Endodermal cell (in vitro differentiated cells): ENCODE measurements at regions not wholly inside any gene's neighbourhood (a gene's known extent, or its start where the extent isn't known, plus 50 kb on each side); places are given as distances from the start of the nearest gene placed in this dataset.

Experiments used
- DNase-seq: peaks from one replicate; pipeline ENCODE4 v3.0.0-alpha.2; 2017
- H3K27ac ChIP-seq: 2 replicates; pipeline ENCODE4 v1.5.1; 2013; ENCODE audit warnings: mild to moderate bottlenecking, low read depth, low read length, moderate library complexity
- H3K27me3 ChIP-seq: 2 replicates; pipeline ENCODE4 v1.6.1; 2013; ENCODE audit warnings: mild to moderate bottlenecking, low read length, moderate library complexity; ENCODE audit not compliant: insufficient read depth, control insufficient read depth, poor library complexity, severe bottlenecking
- H3K36me3 ChIP-seq: 2 replicates; pipeline ENCODE4 v1.7.0; 2013; ENCODE audit warnings: mild to moderate bottlenecking, low read length, moderate library complexity; ENCODE audit not compliant: control insufficient read depth, insufficient read depth
- H3K4me1 ChIP-seq: one replicate; pipeline ENCODE4 v1.7.0; 2013; ENCODE audit warnings: low read length; ENCODE audit not compliant: control insufficient read depth, insufficient read depth
- H3K4me3 ChIP-seq: 2 replicates; pipeline ENCODE4 v1.5.1; 2013; ENCODE audit warnings: mild to moderate bottlenecking, low read length, moderate library complexity
- H3K9ac ChIP-seq: 2 replicates; pipeline ENCODE4 v1.6.1; 2013; ENCODE audit warnings: mild to moderate bottlenecking, low read length, moderate library complexity; ENCODE audit not compliant: poor library complexity, severe bottlenecking; ENCODE audit errors: extremely low read depth
- H3K9me3 ChIP-seq: 2 replicates; pipeline ENCODE4 v1.6.1; 2013; ENCODE audit warnings: mild to moderate bottlenecking, low read length, moderate library complexity; ENCODE audit not compliant: control insufficient read depth
- H3K27ac Mint-ChIP-seq: 2 replicates; pipeline ENCODE4 v1.8.0; 2020; ENCODE audit warnings: mixed read lengths
- H3K27me3 Mint-ChIP-seq: 2 replicates; pipeline ENCODE4 v1.8.0; 2021; ENCODE audit warnings: mild to moderate bottlenecking, mixed read lengths; ENCODE audit not compliant: insufficient read depth
- H3K36me3 Mint-ChIP-seq: 2 replicates; pipeline ENCODE4 v1.8.0; 2020; ENCODE audit warnings: low read depth, mixed read lengths
- H3K4me1 Mint-ChIP-seq: 2 replicates; pipeline ENCODE4 v1.8.0; 2020; ENCODE audit warnings: mixed read lengths
- H3K4me3 Mint-ChIP-seq: 2 replicates; pipeline ENCODE4 v1.8.0; 2020; ENCODE audit warnings: mild to moderate bottlenecking, moderate library complexity, mixed read lengths
- H3K9me3 Mint-ChIP-seq: 2 replicates; pipeline ENCODE4 v1.8.0; 2020; ENCODE audit warnings: mild to moderate bottlenecking, mixed read lengths
- CTCF ChIP-seq: fragments of 200-600 bp; sonication (generic); conservative IDR thresholded peaks from 2 replicates; pipeline ENCODE4 v1.5.0; 2021; ENCODE audit warnings: antibody characterized with exemption, mild to moderate bottlenecking
- WGBS, 2 experiments: methylation state at CpG; one replicate each; pipeline versions ENCODE4 v1.1.5 to v1.1.7; 2013; ENCODE audit warnings: missing lambda C conversion rate in 2 of 2, mixed read lengths in 1 of 2; ENCODE audit not compliant: insufficient coverage in 1 of 2, insufficient read length in 1 of 2; 5-methylcytosine and 5-hydroxymethylcytosine counted together

DNA sequence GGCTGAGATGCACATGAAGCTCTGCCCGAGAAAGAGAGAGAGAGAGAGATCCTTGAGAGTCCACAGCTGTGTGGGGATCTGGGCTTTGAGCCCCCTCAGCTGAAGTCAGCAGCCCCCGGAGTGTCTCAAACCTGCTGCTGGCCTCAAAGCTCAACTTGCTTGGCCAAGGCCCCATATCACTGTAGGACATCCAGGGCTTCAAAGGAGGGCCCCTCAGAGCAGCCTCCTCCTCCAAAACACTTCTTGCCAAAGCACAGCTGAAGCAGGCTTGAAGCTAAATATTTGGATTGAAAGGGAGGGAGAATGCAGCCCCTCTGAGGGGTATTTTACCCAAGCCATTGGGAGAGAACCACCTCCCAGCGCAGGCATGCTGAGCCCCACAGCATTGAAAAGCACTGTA, 357.6 kb downstream of the OSR1 start:
- H3K27me3 Mint-ChIP-seq: peaks cover 2% of the 10 kb centered on the region
- H3K4me3 Mint-ChIP-seq: no peak overlapping the region
- no peak overlapping the region for H3K27ac Mint-ChIP-seq
- no peaks in the 10 kb centered on the region for H3K36me3 ChIP-seq
- no peaks in the 10 kb centered on the region for H3K4me1 ChIP-seq
- H3K9me3 Mint-ChIP-seq: no peaks in the 10 kb centered on the region
- DNase-seq: no peak
- H3K9ac ChIP-seq: no peak overlapping the region
- 95 to 100% methylated on average over 1 to 3 of the region's 3 CpGs for WGBS, 2 experiments
- no peaks in the 10 kb centered on the region for H3K9me3 ChIP-seq
- H3K27ac ChIP-seq: no peak overlapping the region
- peaks cover 6% of the 10 kb centered on the region for H3K27me3 ChIP-seq
- no peak overlapping the region for H3K4me3 ChIP-seq
- H3K4me1 Mint-ChIP-seq: no peaks in the 10 kb centered on the region
- no peaks in the 10 kb centered on the region for H3K36me3 Mint-ChIP-seq
- no peak for TF ChIP-seq CTCF

DNA sequence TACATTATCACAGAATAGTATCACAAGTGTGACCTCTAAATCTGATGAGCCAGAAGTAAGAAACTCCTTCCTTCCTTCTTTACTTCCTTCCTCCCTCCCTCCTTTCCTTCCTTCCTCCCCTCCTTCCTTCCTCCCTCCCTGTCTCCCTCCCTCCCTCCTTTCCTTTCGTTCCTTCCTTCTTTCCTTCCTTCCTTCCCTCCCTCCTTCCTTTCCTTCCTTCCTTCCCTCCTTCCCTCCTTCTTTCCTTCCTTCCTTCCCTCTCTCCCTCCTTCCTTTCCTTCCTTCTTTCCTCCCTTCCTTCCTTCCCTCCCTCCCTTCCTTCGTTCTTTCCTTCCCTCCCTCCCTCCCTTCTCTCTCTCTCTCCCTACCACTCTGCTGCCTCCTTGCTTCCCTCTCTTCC, 359.2 kb downstream of the OSR1 start:
- H3K36me3 ChIP-seq: no peaks in the 10 kb centered on the region
- H3K4me3 ChIP-seq: no peak overlapping the region
- Mint-ChIP-seq H3K27ac (no peak overlapping the region), H3K27me3 (peaks cover 2% of the 10 kb centered on the region), H3K36me3 (no peaks in the 10 kb centered on the region), H3K4me3 (no peak overlapping the region), H3K4me1 (no peaks in the 10 kb centered on the region), H3K9me3 (no peaks in the 10 kb centered on the region)
- no peak for DNase-seq
- H3K27ac ChIP-seq: no peak overlapping the region
- no peak overlapping the region for H3K9ac ChIP-seq
- H3K9me3 ChIP-seq: no peaks in the 10 kb centered on the region
- peaks cover 6% of the 10 kb centered on the region for H3K27me3 ChIP-seq
- TF ChIP-seq CTCF: no peak
- no peaks in the 10 kb centered on the region for H3K4me1 ChIP-seq
- 93 to 100% methylated on average over 2 of the region's 2 CpGs for WGBS, 2 experiments

- WGBS, 2 experiments: 78% methylated on average over 1 of the region's 1 CpG; no CpG with 5 or more reads in 1 of the 2 experiments
- H3K9me3 Mint-ChIP-seq: no peaks in the 10 kb centered on the region
- Histone ChIP-seq H3K36me3 (no peaks in the 10 kb centered on the region), H3K27ac (no peak overlapping the region), H3K9ac (no peak overlapping the region), H3K4me3 (no peak overlapping the region), H3K9me3 (no peaks in the 10 kb centered on the region), H3K27me3 (peaks cover 6% of the 10 kb centered on the region), H3K4me1 (no peaks in the 10 kb centered on the region)
- no peak for DNase-seq
- no peaks in the 10 kb centered on the region for H3K4me1 Mint-ChIP-seq
- no peak overlapping the region for H3K4me3 Mint-ChIP-seq
- H3K27me3 Mint-ChIP-seq: peaks cover 2% of the 10 kb centered on the region
- H3K27ac Mint-ChIP-seq: no peak overlapping the region
- TF ChIP-seq CTCF: no peak
- no peaks in the 10 kb centered on the region for H3K36me3 Mint-ChIP-seq
Measured at GRCh38 chr2:18998491-18998890, 359.9 kb downstream of the OSR1 start.
